Mammary epithelial cell (primary cell): ENCODE measurements at regions not wholly inside any gene's neighbourhood (a gene's known extent, or its start where the extent isn't known, plus 50 kb on each side); places are given as distances from the start of the nearest gene placed in this dataset.

Source experiments
- EZH2 ChIP-seq: IDR thresholded peaks from 2 replicates; pipeline ENCODE4 v1.6.1; 2012; ENCODE audit warnings: low read length, inconsistent platforms, borderline replicate concordance
- TF ChIP-seq, protein P1 (sequence below), 2 donors: IDR thresholded peaks in 1 of 2; conservative IDR thresholded peaks in 1 of 2; 2 replicates each; pipeline ENCODE4 v1.5.1; 2011 to 2012; ENCODE audit warnings: inconsistent platforms in 2 of 2, low read length in 2 of 2, mild to moderate bottlenecking in 2 of 2, control low read depth in 1 of 2, low read depth in 1 of 2; ENCODE audit not compliant: insufficient read depth in 1 of 2; ENCODE audit errors: extremely low read depth in 1 of 2

- TF ChIP-seq, protein P1, sequence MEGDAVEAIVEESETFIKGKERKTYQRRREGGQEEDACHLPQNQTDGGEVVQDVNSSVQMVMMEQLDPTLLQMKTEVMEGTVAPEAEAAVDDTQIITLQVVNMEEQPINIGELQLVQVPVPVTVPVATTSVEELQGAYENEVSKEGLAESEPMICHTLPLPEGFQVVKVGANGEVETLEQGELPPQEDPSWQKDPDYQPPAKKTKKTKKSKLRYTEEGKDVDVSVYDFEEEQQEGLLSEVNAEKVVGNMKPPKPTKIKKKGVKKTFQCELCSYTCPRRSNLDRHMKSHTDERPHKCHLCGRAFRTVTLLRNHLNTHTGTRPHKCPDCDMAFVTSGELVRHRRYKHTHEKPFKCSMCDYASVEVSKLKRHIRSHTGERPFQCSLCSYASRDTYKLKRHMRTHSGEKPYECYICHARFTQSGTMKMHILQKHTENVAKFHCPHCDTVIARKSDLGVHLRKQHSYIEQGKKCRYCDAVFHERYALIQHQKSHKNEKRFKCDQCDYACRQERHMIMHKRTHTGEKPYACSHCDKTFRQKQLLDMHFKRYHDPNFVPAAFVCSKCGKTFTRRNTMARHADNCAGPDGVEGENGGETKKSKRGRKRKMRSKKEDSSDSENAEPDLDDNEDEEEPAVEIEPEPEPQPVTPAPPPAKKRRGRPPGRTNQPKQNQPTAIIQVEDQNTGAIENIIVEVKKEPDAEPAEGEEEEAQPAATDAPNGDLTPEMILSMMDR (conservative IDR thresholded peaks at IDR 0.05 in 1 of 2, IDR thresholded peaks at IDR 0.05 in 1 of 2; ENCODE audit: extremely low read depth in 1 of 2, insufficient read depth in 1 of 2, low read depth in 1 of 2, low read length in 2 of 2): no peak
- no peak for TF ChIP-seq EZH2
Observed at GRCh38 chr17:14468858-14469257, 168.0 kb downstream of the HS3ST3B1 start.
